NCI-H345 treated with DMSO at 0.1 percent for 48 hours (cell line): ENCODE measurements at regions not wholly inside any gene's neighbourhood (a gene's known extent, or its start where the extent isn't known, plus 50 kb on each side); places are given as distances from the start of the nearest gene placed in this dataset.

ENCODE experiments used
- DNase-seq: peaks from one replicate; lab custom pipeline; 2025; ENCODE audit not compliant: unreplicated experiment; lab: John Stamatoyannopoulos, UW

- no peak for DNase-seq
Measured at GRCh38 chr3:78402720-78403119, 1362.8 kb downstream of the ROBO2 start.

GRCh38 chr3:78405745-78406144, 1362.1 kb downstream of the ROBO1 start:
- no peak for DNase-seq

- DNase-seq: no peak
Measured at GRCh38 chr3:78406396-78406795, 1361.4 kb downstream of the ROBO1 start.

GRCh38 chr3:78410077-78410476, 1357.7 kb downstream of the ROBO1 start:
- DNase-seq: no peak

- DNase-seq: no peak
Measured at GRCh38 chr3:78414261-78414660, 1353.5 kb downstream of the ROBO1 start.

- DNase-seq: no peak
Measured at GRCh38 chr3:78420611-78421010, 1347.2 kb downstream of the ROBO1 start.

GRCh38 chr3:78421247-78421966, 1346.4 kb downstream of the ROBO1 start:
- no peak for DNase-seq

GRCh38 chr3:78424656-78425055, 1343.1 kb downstream of the ROBO1 start:
- DNase-seq: no peak

- DNase-seq: no peak
Measured at GRCh38 chr3:78426454-78426853, 1341.3 kb downstream of the ROBO1 start.

GRCh38 chr3:78427303-78427702, 1340.5 kb downstream of the ROBO1 start:
- DNase-seq: no peak

GRCh38 chr3:78430741-78431140, 1337.1 kb downstream of the ROBO1 start:
- DNase-seq: no peak

GRCh38 chr3:78434801-78435200, 1333.0 kb downstream of the ROBO1 start:
- DNase-seq: no peak

GRCh38 chr3:78455166-78455565, 1312.6 kb downstream of the ROBO1 start:
- DNase-seq: no peak

- DNase-seq: no peak
Measured at GRCh38 chr3:78455712-78456433, 1311.9 kb downstream of the ROBO1 start.

- no peak for DNase-seq
Measured at GRCh38 chr3:78459796-78460195, 1308.0 kb downstream of the ROBO1 start.

GRCh38 chr3:78462021-78462420, 1305.8 kb downstream of the ROBO1 start:
- DNase-seq: no peak

- DNase-seq: no peak
Measured at GRCh38 chr3:78476076-78476475, 1291.7 kb downstream of the ROBO1 start.

- no peak for DNase-seq
Measured at GRCh38 chr3:78481050-78481449, 1286.7 kb downstream of the ROBO1 start.

- DNase-seq: no peak
Measured at GRCh38 chr3:78483090-78483489, 1284.7 kb downstream of the ROBO1 start.

GRCh38 chr3:78494851-78495250, 1272.9 kb downstream of the ROBO1 start:
- no peak for DNase-seq

- DNase-seq: no peak
Measured at GRCh38 chr3:78495301-78495700, 1272.5 kb downstream of the ROBO1 start.

- DNase-seq: peak; percentile 73
Measured at GRCh38 chr3:78496501-78496900, 1271.3 kb downstream of the ROBO1 start.

GRCh38 chr3:78497021-78497420, 1270.8 kb downstream of the ROBO1 start:
- peak; percentile 73 for DNase-seq
